ENCODE measurements at regions not wholly inside any gene's neighbourhood (a gene's known extent, or its start where the extent isn't known, plus 50 kb on each side); places are given as distances from the start of the nearest gene placed in this dataset.

DNA sequence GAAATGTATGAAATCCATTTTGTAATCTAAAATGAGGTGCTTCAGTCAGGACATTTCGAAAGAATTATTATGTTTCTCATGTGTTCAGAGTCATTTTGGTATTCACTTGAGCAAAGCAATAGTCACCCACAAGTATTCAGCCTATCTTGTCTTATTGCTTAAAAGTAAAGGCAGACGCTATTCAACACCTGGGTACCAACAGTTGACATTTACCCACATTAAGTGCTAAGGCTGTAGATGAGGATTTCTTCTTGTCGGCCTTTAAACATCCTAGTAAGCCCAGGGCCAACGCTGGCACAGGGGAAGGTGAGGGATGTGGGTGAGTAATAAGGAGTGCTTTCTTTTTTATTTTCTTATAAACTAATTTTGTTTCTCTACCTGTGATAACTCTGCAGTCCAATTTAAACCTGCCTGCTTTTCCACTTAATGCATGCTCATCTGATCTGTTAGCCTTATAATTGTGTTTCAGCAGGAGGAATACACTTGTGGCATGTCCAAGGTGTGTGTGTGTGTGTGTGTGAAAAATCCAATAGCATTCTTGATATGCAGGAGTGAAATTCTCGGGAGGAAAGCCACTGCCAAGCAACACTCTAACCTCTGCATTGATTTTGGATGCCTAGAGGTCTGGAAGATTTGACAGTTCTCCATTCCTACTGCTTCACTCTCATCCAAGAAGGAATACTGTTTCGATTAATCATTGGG lies 252.0 kb downstream of the SOX4 start:
- Mint-ChIP-seq H3K36me3 (ENCODE audit: low read depth) (peaks cover 61% of the 10 kb centered on the region), H3K9me3 (peaks cover 23% of the 10 kb centered on the region), H3K4me1 (peaks cover 89% of the 10 kb centered on the region), H3K4me3 (peak overlapping the region; percentile 58), H3K27me3 (ENCODE audit: low read depth, poor library complexity) (no peaks in the 10 kb centered on the region), H3K27ac (peak overlapping the region; percentile 98)
- DNase-seq = no peak
- TF ChIP-seq, protein P1, sequence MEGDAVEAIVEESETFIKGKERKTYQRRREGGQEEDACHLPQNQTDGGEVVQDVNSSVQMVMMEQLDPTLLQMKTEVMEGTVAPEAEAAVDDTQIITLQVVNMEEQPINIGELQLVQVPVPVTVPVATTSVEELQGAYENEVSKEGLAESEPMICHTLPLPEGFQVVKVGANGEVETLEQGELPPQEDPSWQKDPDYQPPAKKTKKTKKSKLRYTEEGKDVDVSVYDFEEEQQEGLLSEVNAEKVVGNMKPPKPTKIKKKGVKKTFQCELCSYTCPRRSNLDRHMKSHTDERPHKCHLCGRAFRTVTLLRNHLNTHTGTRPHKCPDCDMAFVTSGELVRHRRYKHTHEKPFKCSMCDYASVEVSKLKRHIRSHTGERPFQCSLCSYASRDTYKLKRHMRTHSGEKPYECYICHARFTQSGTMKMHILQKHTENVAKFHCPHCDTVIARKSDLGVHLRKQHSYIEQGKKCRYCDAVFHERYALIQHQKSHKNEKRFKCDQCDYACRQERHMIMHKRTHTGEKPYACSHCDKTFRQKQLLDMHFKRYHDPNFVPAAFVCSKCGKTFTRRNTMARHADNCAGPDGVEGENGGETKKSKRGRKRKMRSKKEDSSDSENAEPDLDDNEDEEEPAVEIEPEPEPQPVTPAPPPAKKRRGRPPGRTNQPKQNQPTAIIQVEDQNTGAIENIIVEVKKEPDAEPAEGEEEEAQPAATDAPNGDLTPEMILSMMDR (IDR thresholded peaks at IDR 0.05) = no peak

DNA sequence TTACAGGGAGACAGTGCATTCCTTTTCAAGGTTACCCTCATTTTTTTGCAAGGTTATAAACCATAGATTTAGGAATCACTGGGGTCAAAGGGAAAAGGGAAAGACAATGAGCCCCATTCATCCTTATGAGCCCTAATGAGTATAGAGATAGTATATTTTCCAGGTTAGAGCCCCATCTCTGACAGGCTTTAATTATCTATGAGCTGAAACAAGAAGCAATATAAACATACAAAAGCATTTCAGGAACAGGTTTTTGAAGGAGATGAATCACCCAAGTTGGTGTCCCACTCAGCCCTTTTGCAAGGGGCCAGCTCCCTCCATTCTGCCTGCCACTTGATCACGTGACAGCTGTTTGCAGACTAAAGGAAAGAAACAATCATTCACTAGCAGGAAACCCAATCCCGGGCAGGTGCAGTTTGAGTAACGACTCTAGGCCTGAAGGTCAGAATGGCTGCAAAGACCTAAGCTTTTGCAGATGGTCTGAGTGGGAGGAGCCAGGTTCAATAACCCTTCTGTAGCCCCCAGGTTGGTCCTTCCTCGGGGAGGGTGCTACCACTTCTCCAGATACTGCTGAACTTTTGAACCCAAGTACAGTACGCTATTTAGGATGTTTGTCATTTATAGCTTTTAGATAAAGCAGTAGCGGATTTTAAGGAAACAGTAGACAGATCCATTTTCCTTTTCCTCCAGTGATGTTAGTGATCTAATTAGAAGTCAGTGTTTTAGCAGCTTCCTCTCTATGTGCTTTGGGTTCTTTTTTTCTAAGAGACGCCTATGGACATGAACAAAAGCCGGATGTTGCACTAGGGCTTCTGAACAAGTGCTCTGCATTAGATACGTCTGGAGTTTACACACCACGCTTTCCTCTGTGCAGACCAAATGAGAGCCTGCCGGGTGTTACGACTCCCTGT lies 253.2 kb downstream of the SOX4 start:
- Mint-ChIP-seq H3K27ac (peak overlapping the region; percentile 98), H3K9me3 (peaks cover 26% of the 10 kb centered on the region), H3K4me3 (peak overlapping the region; percentile 16), H3K4me1 (peaks cover 77% of the 10 kb centered on the region), H3K36me3 (ENCODE audit: low read depth) (peaks cover 54% of the 10 kb centered on the region), H3K27me3 (ENCODE audit: low read depth, poor library complexity) (no peaks in the 10 kb centered on the region)
- TF ChIP-seq, protein P1 (IDR thresholded peaks at IDR 0.05) = no peak
- peak; percentile 68 for DNase-seq

DNA sequence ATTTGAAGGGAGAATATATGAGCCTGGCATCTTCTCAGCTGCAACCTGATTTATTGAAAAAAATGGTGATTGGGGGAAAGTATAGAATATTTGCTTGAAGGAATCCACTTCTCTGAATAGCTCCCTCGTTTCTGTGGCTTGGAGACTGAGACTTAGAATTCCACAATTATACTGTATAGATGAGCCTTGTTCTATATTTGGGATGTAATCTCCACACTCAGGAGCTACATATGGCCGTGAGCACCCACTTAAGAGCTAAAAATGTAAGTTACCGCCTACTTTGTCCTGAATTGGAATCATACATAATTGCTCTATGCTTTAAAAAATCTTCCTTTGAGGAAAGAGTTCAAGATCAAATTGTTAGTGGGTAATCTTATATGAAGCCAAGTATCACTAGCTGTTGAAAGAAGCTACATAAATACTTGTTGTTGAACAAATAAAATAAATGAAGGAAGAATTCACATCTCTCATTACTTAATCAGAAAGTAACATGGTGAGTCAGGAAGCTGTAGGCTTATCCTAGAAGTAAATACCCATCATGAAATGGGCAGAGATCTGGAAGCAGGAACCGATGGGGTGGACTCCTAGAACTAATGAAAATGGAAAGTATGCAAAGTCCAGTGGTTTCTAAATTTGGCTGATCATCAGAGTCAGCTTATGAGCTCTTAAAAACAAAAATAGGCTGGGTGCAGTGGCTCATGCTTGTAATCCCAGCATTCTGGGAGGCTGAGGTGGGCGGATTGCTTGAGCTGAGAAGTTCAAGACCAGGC lies 254.3 kb downstream of the SOX4 start:
- DNase-seq = no peak
- Mint-ChIP-seq H3K4me3 (peak overlapping the region; percentile 9), H3K36me3 (ENCODE audit: low read depth) (peaks cover 51% of the 10 kb centered on the region), H3K27ac (peak overlapping the region; percentile 98), H3K9me3 (peaks cover 33% of the 10 kb centered on the region), H3K27me3 (ENCODE audit: low read depth, poor library complexity) (no peaks in the 10 kb centered on the region), H3K4me1 (peaks cover 73% of the 10 kb centered on the region)
- TF ChIP-seq, protein P1 (IDR thresholded peaks at IDR 0.05) = no peak

DNA sequence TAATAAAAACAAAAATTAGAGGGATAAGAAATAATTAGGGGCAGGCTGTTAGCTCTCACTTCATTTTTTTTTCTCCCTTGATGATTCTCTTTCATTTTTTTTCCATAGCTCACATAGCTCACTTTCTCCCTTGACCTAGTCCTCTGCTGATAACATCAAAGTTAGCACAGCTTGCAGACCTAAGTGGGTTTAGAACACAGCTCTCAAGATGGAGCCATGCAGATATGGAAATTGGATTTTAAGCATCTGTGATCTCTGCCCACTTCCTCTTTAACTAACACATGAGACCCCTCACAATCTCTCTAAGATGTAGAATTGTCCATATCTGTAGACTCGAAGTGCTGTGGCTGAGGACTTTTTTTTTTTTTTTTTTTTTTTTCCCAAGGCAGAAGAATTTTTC lies 257.1 kb downstream of the SOX4 start:
- H3K4me1 Mint-ChIP-seq = peaks cover 47% of the 10 kb centered on the region
- DNase-seq = no peak
- peaks cover 69% of the 10 kb centered on the region for H3K36me3 Mint-ChIP-seq (ENCODE audit: low read depth)
- peaks cover 42% of the 10 kb centered on the region for H3K9me3 Mint-ChIP-seq
- H3K4me3 Mint-ChIP-seq = no peak overlapping the region
- TF ChIP-seq, protein P1 (IDR thresholded peaks at IDR 0.05) = no peak
- H3K27ac Mint-ChIP-seq = no peak overlapping the region
- H3K27me3 Mint-ChIP-seq (ENCODE audit: low read depth, poor library complexity) = no peaks in the 10 kb centered on the region

DNA sequence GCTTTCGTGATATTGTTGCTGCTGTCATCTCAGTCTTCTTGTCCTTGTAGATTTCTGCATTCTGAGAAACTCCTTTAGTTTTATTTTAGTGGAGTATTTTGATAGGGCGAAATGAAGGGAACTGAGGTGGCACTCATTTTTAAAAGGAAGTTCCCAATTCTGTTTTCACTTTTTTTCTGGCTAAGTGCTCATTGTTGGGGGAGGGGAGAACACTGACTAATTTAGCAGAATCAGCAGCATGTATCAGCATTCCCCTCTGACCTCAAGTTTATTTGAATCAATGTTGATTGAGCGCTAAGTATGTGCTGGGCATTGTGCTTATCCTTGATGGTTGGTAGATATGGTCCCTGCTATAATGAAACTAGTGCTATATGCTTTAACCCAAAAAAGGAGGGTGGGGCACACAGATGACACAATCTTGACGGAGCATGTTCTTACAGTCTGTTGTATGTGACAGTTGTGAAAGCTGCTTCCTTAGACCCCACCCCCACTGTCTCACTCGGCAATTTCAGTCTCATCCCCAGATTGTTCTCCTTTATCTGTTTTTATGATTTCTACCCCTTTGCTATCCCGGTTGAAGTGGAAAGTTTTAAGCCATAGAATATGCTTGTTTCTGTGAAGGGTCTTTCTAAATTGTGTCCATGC lies 262.4 kb downstream of the SOX4 start:
- H3K27me3 Mint-ChIP-seq (ENCODE audit: low read depth, poor library complexity) = no peaks in the 10 kb centered on the region
- DNase-seq = no peak
- peaks cover 8% of the 10 kb centered on the region for H3K4me1 Mint-ChIP-seq
- no peak overlapping the region for H3K27ac Mint-ChIP-seq
- peaks cover 82% of the 10 kb centered on the region for H3K36me3 Mint-ChIP-seq (ENCODE audit: low read depth)
- peaks cover 27% of the 10 kb centered on the region for H3K9me3 Mint-ChIP-seq
- H3K4me3 Mint-ChIP-seq = no peak overlapping the region
- TF ChIP-seq, protein P1 (IDR thresholded peaks at IDR 0.05) = no peak
